SU-DHL-6 (cell line): ENCODE measurements at regions not wholly inside any gene's neighbourhood (a gene's known extent, or its start where the extent isn't known, plus 50 kb on each side); places are given as distances from the start of the nearest gene placed in this dataset.

Experiments
- CTCF ChIP-seq: fragments of 200-600 bp; sonication (generic); IDR thresholded peaks from one replicate; pipeline ENCODE4 v1.5.1; 2017; ENCODE audit warnings: antibody characterized with exemption, mild to moderate bottlenecking, low read length, moderate library complexity; ENCODE audit not compliant: insufficient read depth, poor library complexity, severe bottlenecking
- EZH2phosphoT487 ChIP-seq: fragments of 200-600 bp; sonication (generic), shearing (Covaris generic); conservative IDR thresholded peaks from 2 replicates; pipeline ENCODE4 v1.6.1; 2018; ENCODE audit warnings: mild to moderate bottlenecking, antibody characterized with exemption, low read length, moderate library complexity, mixed read lengths

DNA sequence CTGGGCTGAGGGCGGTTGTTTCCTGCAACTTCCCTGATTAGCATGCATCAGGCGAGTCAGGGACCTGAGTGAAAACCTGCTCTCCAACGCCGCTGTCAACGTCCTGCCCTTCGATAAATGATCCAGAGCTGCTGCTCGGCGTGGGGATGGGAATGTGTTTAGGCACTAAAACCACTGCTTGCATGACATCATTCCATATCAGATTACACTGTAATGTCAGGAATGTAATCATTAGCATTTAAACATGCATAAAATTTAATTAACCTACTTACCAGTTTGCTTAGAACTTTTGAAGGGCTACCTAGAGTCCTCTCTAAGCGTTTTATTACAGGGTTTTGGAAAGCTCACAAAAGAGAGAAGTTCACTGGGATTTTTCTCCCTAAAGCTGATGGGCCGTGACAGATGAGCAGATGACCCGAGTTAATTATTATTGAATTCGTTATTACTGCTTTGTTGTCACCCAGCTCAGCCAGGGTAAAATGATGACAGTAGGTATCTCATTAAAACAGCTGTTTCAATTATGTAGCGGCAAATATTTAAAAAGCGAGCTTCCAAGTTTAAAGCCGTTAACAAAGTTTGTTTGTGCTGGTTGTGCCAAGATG, 685.6 kb upstream of the SALL3 start:
- TF ChIP-seq CTCF (no peak), EZH2phosphoT487 (no peak)
